ENCODE measurements at regions not wholly inside any gene's neighbourhood (a gene's known extent, or its start where the extent isn't known, plus 50 kb on each side); places are given as distances from the start of the nearest gene placed in this dataset.

- no peaks in the 10 kb centered on the region for H3K27me3 ChIP-seq (ENCODE audit: control insufficient read depth, insufficient read depth, low read length)
- no peak for TF ChIP-seq CTCF (IDR thresholded peaks at IDR 0.05; ENCODE audit: insufficient read depth, low read depth, low read length)
- POLR2A ChIA-PET, result no interaction called here
- H3K4me3 ChIP-seq (ENCODE audit: low read depth, low read length), result no peak overlapping the region
- CTCF ChIA-PET, result no interaction called here
- DNase-seq (ENCODE audit: low read depth), result no peak
- H3K36me3 ChIP-seq (ENCODE audit: control insufficient read depth, insufficient read depth, low read length), result no peaks in the 10 kb centered on the region
Observed at GRCh38 chr3:77837456-77838025, 797.6 kb downstream of the ROBO2 start.

DNA sequence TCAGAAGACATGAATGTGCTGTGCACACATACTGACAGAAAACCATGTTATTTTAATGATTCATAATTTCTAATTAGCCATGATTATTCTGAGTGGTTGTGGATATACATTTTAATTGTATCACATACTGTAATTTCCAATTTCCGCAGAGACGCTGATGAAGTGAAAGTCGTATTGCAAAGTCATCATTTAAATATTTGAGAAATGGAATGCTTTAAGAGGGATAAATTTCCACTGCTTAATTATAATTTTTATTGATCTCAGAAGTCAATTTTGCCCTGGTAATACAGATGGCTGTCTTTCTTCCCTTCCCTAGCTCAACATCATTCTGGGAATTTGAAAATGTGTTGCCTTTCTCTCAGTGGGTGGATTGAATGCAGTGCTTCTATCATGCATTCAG lies 819.3 kb downstream of the ROBO2 start:
- no peak for TF ChIP-seq CTCF (IDR thresholded peaks at IDR 0.05; ENCODE audit: insufficient read depth, low read depth, low read length)
- no peaks in the 10 kb centered on the region for H3K36me3 ChIP-seq (ENCODE audit: control insufficient read depth, insufficient read depth, low read length)
- POLR2A ChIA-PET, result no interaction called here

DNA sequence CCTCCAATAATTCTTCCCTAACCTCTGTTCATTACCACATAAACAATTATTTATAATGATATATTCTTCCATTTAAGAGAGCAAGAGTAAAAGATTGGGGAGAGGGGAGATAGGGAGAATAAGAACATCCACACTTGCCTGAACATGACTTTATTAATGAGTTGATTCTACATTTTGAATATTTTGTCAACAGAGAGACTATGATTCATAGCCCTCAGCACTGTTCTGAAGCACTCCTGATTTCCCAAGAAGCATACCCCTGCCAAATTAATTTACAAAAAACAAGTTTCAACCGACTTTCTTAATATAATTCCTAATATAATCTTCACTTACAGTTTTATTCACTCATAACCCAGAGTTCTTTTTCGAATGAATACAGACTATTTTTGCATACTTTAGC lies 828.8 kb downstream of the ROBO2 start:
- no peak for DNase-seq (ENCODE audit: low read depth)
- POLR2A ChIA-PET, result no interaction called here
- no peak overlapping the region for H3K4me3 ChIP-seq (ENCODE audit: low read depth, low read length)
- CTCF ChIA-PET, result no interaction called here
- no peaks in the 10 kb centered on the region for H3K36me3 ChIP-seq (ENCODE audit: control insufficient read depth, insufficient read depth, low read length)
- H3K27me3 ChIP-seq (ENCODE audit: control insufficient read depth, insufficient read depth, low read length), result no peaks in the 10 kb centered on the region
- TF ChIP-seq CTCF (IDR thresholded peaks at IDR 0.05; ENCODE audit: insufficient read depth, low read depth, low read length), result no peak

More for the DNA sequence above, 819.3 kb downstream of the ROBO2 start:
- H3K4me3 ChIP-seq (ENCODE audit: low read depth, low read length), result no peak overlapping the region
- CTCF ChIA-PET, result no interaction called here
- no peak for DNase-seq (ENCODE audit: low read depth)
- no peaks in the 10 kb centered on the region for H3K27me3 ChIP-seq (ENCODE audit: control insufficient read depth, insufficient read depth, low read length)

GRCh38 chr3:77869423-77869822 lies 829.5 kb downstream of the ROBO2 start:
- POLR2A ChIA-PET, result no interaction called here
- CTCF ChIA-PET, result no interaction called here
- no peak for TF ChIP-seq CTCF (IDR thresholded peaks at IDR 0.05; ENCODE audit: insufficient read depth, low read depth, low read length)
- DNase-seq (ENCODE audit: low read depth), result no peak
- H3K36me3 ChIP-seq (ENCODE audit: control insufficient read depth, insufficient read depth, low read length), result no peaks in the 10 kb centered on the region
- H3K27me3 ChIP-seq (ENCODE audit: control insufficient read depth, insufficient read depth, low read length), result no peaks in the 10 kb centered on the region
- H3K4me3 ChIP-seq (ENCODE audit: low read depth, low read length), result no peak overlapping the region

DNA sequence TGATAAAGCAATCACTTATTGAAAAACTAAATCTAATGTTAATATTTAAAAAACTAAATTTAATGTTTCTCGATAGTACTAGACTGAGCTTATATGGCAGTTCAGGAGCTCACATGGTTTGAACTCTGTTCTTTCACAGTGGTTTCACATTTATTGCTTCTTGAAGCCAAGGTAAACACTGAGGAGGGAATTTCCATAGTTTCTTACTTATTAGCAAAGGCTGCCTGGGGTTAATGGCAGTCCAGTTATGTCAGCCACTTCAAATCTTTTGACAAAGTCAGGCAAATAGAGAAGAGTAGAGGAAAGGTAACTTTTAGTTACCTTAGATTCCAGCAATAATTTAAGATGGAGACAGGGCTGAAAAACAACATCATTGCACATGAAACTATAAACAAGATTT lies 831.5 kb downstream of the ROBO2 start:
- Histone ChIP-seq H3K27me3 (ENCODE audit: control insufficient read depth, insufficient read depth, low read length) (no peaks in the 10 kb centered on the region), H3K4me3 (ENCODE audit: low read depth, low read length) (no peak overlapping the region), H3K36me3 (ENCODE audit: control insufficient read depth, insufficient read depth, low read length) (no peaks in the 10 kb centered on the region)
- TF ChIP-seq CTCF (IDR thresholded peaks at IDR 0.05; ENCODE audit: insufficient read depth, low read depth, low read length), result no peak
- CTCF ChIA-PET, result no interaction called here
- DNase-seq (ENCODE audit: low read depth), result no peak
- POLR2A ChIA-PET, result no interaction called here
